Renal cortex interstitium (tissue), 11 donors: ENCODE measurements at regions not wholly inside any gene's neighbourhood (a gene's known extent, or its start where the extent isn't known, plus 50 kb on each side); places are given as distances from the start of the nearest gene placed in this dataset.
A peak's percentile ranks its signal among the peaks of the same experiment; 100 is the strongest.

Source experiments
- DNase-seq, 11 donors: peaks; one replicate each; pipeline ENCODE4 v3.0.0-alpha.2; 2013; ENCODE audit warnings: low read depth in 9 of 11, low spot score in 4 of 11; ENCODE audit errors: extremely low read depth in 1 of 11

- no peak for DNase-seq
Observed at GRCh38 chr22:27507935-27508526, 293.5 kb downstream of the MN1 start.

DNA sequence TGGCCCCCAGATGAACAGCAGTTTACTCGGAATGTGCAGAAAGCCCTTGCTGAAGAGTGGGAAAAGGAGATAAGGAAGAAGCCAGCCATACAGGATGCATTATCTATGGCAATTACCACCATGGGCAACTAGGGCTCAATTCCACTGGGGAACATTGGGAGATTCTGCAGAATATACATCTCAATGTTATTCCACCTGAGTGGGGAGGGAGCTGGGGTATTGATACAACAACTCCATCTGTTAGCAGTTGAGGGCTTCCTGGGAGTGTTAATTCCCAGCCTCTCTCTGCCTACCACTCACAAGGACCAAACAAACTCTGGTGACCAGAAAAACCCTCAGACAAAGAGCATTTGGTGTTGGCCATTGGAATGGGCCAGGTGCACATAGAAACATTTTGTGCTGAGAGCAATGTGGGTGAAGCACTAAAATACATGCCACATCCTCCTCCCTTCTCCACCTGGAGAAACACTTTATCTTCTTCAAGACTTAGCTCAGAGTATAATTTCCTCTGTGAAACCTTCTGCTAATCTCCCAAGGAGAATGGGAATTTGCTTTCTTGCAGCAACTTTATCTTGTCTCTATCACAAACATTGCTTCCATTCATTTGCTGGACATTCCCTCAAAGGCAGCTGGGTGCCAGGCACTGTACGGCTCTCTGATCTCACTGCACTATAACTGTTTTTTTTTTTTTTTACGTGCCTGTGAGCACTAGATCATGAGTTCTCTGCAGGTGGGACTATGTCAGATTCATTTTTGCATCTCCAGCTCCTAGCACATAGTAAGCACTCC lies 292.2 kb downstream of the MN1 start:
- DNase-seq = no peak

GRCh38 chr22:27510024-27510423 lies 291.5 kb downstream of the MN1 start:
- no peak for DNase-seq

GRCh38 chr22:27512283-27512761 lies 289.2 kb downstream of the MN1 start:
- DNase-seq = peak in 5 of 11 donors; percentile 30 to 60 (median 48)

DNA sequence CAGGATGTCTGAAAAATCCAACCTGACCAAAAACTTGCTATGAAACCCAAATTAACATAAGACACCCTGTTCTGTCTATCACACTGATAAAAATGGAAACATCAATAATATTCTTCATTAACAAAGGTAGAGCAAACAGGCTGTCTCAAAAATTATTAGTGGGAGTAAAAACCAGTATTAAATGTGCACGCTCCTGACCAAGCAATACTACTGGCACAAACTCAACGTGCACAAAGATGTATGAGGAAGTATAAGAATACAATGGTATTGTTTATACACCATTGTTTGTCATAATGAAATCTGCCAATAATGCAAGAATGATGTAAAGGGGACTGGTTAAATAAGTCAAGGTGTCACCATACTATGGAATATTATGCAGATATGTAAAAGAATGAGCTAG lies 288.5 kb downstream of the MN1 start:
- no peak for DNase-seq

GRCh38 chr22:27514601-27515523 lies 286.7 kb downstream of the MN1 start:
- peak in 6 of 11 donors; percentile 27 to 60 (median 43) for DNase-seq

- no peak for DNase-seq
Observed at GRCh38 chr22:27517361-27518155, 284.0 kb downstream of the MN1 start.

GRCh38 chr22:27518531-27519340 lies 282.8 kb downstream of the MN1 start:
- peak in 1 of 11 donors; percentile 38 for DNase-seq

DNA sequence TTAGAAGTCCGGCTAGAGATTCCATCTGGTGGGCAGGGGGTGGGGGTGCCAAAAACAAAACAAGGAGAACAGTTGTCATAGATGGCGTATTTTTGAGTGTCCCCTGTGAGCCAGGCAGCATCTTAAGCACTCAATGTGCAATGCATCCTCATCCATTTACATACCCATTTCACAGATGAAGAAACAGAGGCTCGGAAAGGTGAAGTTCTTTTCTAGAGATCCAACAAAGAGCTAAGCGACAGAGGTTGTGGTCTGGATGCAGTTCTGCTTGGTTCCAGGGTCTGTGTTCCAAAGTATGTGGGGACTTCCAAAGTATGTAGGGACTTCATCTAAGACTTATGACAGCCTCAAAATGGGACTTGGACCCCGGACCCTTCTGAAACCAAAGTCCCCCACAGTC lies 277.8 kb downstream of the MN1 start:
- no peak for DNase-seq

DNA sequence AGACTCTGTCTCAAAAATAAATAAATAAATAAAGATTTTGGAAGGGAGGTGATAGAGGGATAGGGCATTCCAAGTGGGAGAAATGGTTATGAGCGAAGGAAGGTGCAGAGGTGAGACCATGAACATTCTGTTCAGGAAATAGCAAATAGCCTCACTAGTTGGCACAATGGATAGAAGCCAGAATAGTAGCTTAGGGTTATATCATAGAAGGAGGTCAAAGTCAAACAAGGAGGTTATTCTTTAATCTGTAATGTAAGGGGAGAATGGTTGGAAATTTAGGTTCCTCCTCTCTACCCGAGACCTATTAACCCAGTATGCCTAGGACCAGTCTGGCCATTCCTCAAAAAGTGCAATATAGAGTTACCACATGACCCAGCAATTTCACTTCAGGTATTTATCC lies 275.8 kb downstream of the MN1 start:
- no peak for DNase-seq

- DNase-seq = no peak
Observed at GRCh38 chr22:27526901-27527300, 274.7 kb downstream of the MN1 start.

- no peak for DNase-seq
Observed at GRCh38 chr22:27531782-27532530, 269.6 kb downstream of the MN1 start.

GRCh38 chr22:27533105-27533745 lies 268.3 kb downstream of the MN1 start:
- no peak for DNase-seq

- DNase-seq = no peak
Observed at GRCh38 chr22:27534720-27535125, 266.8 kb downstream of the MN1 start.

DNA sequence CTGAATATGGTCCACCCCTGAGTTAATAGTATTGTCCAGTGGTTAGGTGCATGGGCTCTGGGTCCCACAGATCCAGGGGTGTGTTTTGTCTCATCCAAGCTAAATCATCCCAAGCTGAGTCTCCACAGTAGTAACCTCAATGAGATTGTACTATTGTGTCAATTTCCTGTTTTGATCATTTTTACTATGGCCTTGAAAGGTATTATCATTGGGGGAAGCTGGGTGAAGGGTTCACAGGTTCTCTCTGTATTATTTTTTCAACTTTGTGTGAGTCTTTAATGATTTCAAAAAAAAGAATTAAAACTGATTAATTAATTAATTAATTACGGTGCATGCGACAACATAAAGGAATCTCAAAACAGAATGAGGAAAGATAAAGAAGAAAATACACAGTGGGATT lies 266.1 kb downstream of the MN1 start:
- no peak for DNase-seq

DNA sequence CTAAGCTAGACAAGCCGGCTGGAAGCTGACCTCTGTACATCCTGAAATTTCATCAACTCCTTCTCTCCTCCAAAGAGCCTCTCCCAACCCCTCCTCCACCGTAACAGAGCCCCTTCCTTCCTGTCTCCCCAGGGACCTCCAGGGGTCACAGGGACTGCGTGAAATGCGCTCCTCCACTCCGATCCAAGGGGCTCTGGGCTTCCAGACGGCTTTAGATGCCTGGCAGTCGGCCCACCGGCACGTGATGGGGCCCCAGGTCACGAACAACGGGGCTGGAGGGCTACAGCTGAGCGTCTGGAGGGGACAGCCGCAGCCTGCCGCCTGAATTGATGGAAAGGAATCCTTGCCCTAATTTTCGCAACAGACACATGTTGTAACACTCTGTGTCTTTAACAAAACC lies 264.1 kb downstream of the MN1 start:
- DNase-seq = peak in 8 of 11 donors; percentile 27 to 66 (median 52)

DNA sequence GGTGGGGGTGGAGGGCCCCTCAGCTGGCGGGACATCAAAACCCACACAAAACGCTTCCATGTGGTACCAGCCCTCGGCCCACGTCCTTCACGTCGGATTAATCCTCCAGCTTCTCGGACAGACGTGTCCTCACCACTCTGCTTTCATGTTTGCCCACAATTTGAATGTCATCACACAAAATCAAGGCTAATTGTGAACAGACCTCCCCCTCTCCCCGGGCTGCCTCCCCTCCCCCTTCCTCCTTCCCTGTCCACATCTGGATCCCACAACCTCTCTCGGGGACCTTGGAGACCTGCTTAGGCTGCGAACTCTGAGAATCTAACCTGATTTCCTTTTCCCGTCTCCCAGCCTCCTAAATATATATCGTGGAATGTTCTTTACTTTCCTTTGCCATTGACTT lies 262.9 kb downstream of the MN1 start:
- no peak for DNase-seq
